Fibroblast of lung (primary cell): ENCODE measurements at regions not wholly inside any gene's neighbourhood (a gene's known extent, or its start where the extent isn't known, plus 50 kb on each side); places are given as distances from the start of the nearest gene placed in this dataset.

Experiments used
- CTCF ChIP-seq, 2 donors: IDR thresholded peaks in 1 of 2; conservative IDR thresholded peaks in 1 of 2; 1 replicate in 1 of 2; 2 replicates in 1 of 2; pipeline ENCODE4 v1.5.1; 2011 to 2012; ENCODE audit warnings: low read length in 2 of 2, control low read depth in 1 of 2, inconsistent platforms in 1 of 2, low read depth in 1 of 2, mild to moderate bottlenecking in 1 of 2
- EZH2 ChIP-seq: IDR thresholded peaks from 2 replicates; pipeline ENCODE4 v1.5.1; 2012; ENCODE audit warnings: low read length, control low read depth, mild to moderate bottlenecking; ENCODE audit errors: missing control alignments

- no peak for TF ChIP-seq CTCF (conservative IDR thresholded peaks at IDR 0.05 in 1 of 2, IDR thresholded peaks at IDR 0.05 in 1 of 2; ENCODE audit: low read depth in 1 of 2, low read length in 2 of 2)
- no peak for TF ChIP-seq EZH2
Measured at GRCh38 chr6:100998111-100998510, 117.0 kb upstream of the ASCC3 start.
